ENCODE measurements at regions not wholly inside any gene's neighbourhood (a gene's known extent, or its start where the extent isn't known, plus 50 kb on each side); places are given as distances from the start of the nearest gene placed in this dataset.
"Not testable (repeated sequence)": the region's sequence is repeated elsewhere in the genome, so short reads cannot be mapped to it uniquely, and the experiment has no call there.

- ATAC-seq (no peak), DNase-seq (no peak)
- H3K9me3 ChIP-seq = no peaks in the 10 kb centered on the region
- TF ChIP-seq, protein P1, sequence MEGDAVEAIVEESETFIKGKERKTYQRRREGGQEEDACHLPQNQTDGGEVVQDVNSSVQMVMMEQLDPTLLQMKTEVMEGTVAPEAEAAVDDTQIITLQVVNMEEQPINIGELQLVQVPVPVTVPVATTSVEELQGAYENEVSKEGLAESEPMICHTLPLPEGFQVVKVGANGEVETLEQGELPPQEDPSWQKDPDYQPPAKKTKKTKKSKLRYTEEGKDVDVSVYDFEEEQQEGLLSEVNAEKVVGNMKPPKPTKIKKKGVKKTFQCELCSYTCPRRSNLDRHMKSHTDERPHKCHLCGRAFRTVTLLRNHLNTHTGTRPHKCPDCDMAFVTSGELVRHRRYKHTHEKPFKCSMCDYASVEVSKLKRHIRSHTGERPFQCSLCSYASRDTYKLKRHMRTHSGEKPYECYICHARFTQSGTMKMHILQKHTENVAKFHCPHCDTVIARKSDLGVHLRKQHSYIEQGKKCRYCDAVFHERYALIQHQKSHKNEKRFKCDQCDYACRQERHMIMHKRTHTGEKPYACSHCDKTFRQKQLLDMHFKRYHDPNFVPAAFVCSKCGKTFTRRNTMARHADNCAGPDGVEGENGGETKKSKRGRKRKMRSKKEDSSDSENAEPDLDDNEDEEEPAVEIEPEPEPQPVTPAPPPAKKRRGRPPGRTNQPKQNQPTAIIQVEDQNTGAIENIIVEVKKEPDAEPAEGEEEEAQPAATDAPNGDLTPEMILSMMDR (IDR thresholded peaks at IDR 0.05) = no peak
- no peak for TF ChIP-seq POLR2A (IDR thresholded peaks at IDR 0.05)
- peaks cover 0 to 21% (median 0%) of the 10 kb centered on the region in 12 donors for H3K4me1 ChIP-seq
- H3K36me3 ChIP-seq = no peaks in the 10 kb centered on the region
- 87 to 95% (median 87%) methylated on average over 4 of the region's 4 CpGs for WGBS, 4 donors
- intact Hi-C loops (cut with DNase I) = no loop called here
- H3K27ac ChIP-seq = peak overlapping the region in 1 of 12 donors; percentile 64
- no peak overlapping the region for H3K4me3 ChIP-seq
- no peaks in the 10 kb centered on the region for H3K27me3 ChIP-seq
Observed at GRCh38 chr20:4632876-4633275, 53.4 kb upstream of the PRNP start.

GRCh38 chr20:4626228-4626627 is 60.0 kb upstream of the PRNP start:
- WGBS, 4 donors = 52 to 57% (median 56%) methylated on average over 4 of the region's 4 CpGs
- Histone ChIP-seq H3K9me3 (peaks cover 0 to 8% (median 0%) of the 10 kb centered on the region in 12 donors), H3K27me3 (peaks cover 0 to 4% (median 0%) of the 10 kb centered on the region in 9 donors), H3K4me1 (no peaks in the 10 kb centered on the region), H3K4me3 (no peak overlapping the region), H3K36me3 (no peaks in the 10 kb centered on the region), H3K27ac (no peak overlapping the region)
- intact Hi-C loops (cut with DNase I) = no loop called here
- DNase-seq = no peak
- ATAC-seq = no peak
- TF ChIP-seq POLR2A (IDR thresholded peaks at IDR 0.05) = no peak
- TF ChIP-seq, protein P1 (IDR thresholded peaks at IDR 0.05) = no peak

- peaks cover 0 to 8% (median 0%) of the 10 kb centered on the region in 12 donors for H3K9me3 ChIP-seq
- H3K27me3 ChIP-seq = peaks cover 0 to 4% (median 0%) of the 10 kb centered on the region in 9 donors
- TF ChIP-seq, protein P1 (IDR thresholded peaks at IDR 0.05) = no peak
- TF ChIP-seq POLR2A (IDR thresholded peaks at IDR 0.05) = no peak
- intact Hi-C loops (cut with DNase I) = no loop called here
- H3K4me3 ChIP-seq = no peak overlapping the region
- no peaks in the 10 kb centered on the region for H3K36me3 ChIP-seq
- 87 to 92% (median 89%) methylated on average over 5 of the region's 5 CpGs for WGBS, 4 donors
- DNase-seq (no peak), ATAC-seq (no peak)
- no peak overlapping the region for H3K27ac ChIP-seq
- H3K4me1 ChIP-seq = no peaks in the 10 kb centered on the region
Observed at GRCh38 chr20:4625687-4626086, 60.6 kb upstream of the PRNP start.

GRCh38 chr20:4624675-4625336 is 61.5 kb upstream of the PRNP start:
- WGBS, 4 donors = 75 to 84% (median 81%) methylated on average over 11 of the region's 11 CpGs
- H3K9me3 ChIP-seq, H3K4me1 ChIP-seq, H3K4me3 ChIP-seq, ATAC-seq, DNase-seq, H3K36me3 ChIP-seq, H3K27ac ChIP-seq, H3K27me3 ChIP-seq: not testable (repeated sequence)
- intact Hi-C loops (cut with DNase I) = loop anchor here in 1 of 10 donors (5.0 kb wide), 1 partner anchor 327 kb away; no protein-coding TSS in a partner anchor

GRCh38 chr20:4619144-4619543 is 67.1 kb upstream of the PRNP start:
- H3K36me3 ChIP-seq, H3K27me3 ChIP-seq, H3K27ac ChIP-seq, ATAC-seq, DNase-seq, H3K9me3 ChIP-seq, H3K4me1 ChIP-seq, H3K4me3 ChIP-seq: not testable (repeated sequence)
- intact Hi-C loops (cut with DNase I) = loop anchor here in 1 of 10 donors (5.0 kb wide), 1 partner anchor 58 kb away; no protein-coding TSS in a partner anchor
- 93 to 96% (median 94%) methylated on average over 4 of the region's 4 CpGs for WGBS, 4 donors
